ENCODE measurements at regions not wholly inside any gene's neighbourhood (a gene's known extent, or its start where the extent isn't known, plus 50 kb on each side); places are given as distances from the start of the nearest gene placed in this dataset.

GRCh38 chr2:60251247-60251646 lies 302.2 kb downstream of the BCL11A start:
- no peaks in the 10 kb centered on the region for H3K9me3 ChIP-seq (ENCODE audit: control insufficient read depth, low read length)
- H3K4me1 ChIP-seq (ENCODE audit: control insufficient read depth, insufficient read depth, low read length): no peaks in the 10 kb centered on the region
- H3K27ac ChIP-seq (ENCODE audit: low read depth, low read length): no peak overlapping the region
- H3K27ac Mint-ChIP-seq: no peak overlapping the region
- H3K4me1 Mint-ChIP-seq: no peaks in the 10 kb centered on the region
- H3K36me3 Mint-ChIP-seq (ENCODE audit: low read depth): no peaks in the 10 kb centered on the region
- TF ChIP-seq CTCF (conservative IDR thresholded peaks at IDR 0.05): no peak
- no peaks in the 10 kb centered on the region for H3K36me3 ChIP-seq (ENCODE audit: control insufficient read depth, insufficient read depth, low read length)
- no peak overlapping the region for H3K9ac ChIP-seq (ENCODE audit: extremely low read depth, low read length, poor library complexity, severe bottlenecking)
- no peaks in the 10 kb centered on the region for H3K9me3 Mint-ChIP-seq
- H3K27me3 Mint-ChIP-seq (ENCODE audit: insufficient read depth): no peaks in the 10 kb centered on the region
- no peak overlapping the region for H3K4me3 Mint-ChIP-seq
- no peak overlapping the region for H3K4me3 ChIP-seq (ENCODE audit: low read length)
- no peak for DNase-seq
- H3K27me3 ChIP-seq (ENCODE audit: control insufficient read depth, insufficient read depth, low read length, poor library complexity, severe bottlenecking): no peaks in the 10 kb centered on the region

- DNase-seq: no peak
- WGBS, 2 experiments (ENCODE audit: insufficient coverage in 1 of 2, insufficient read length in 1 of 2): 90 to 94% methylated on average over 4 to 5 of the region's 5 CpGs
- Mint-ChIP-seq H3K36me3 (ENCODE audit: low read depth) (no peaks in the 10 kb centered on the region), H3K27ac (no peak overlapping the region), H3K9me3 (no peaks in the 10 kb centered on the region), H3K4me1 (no peaks in the 10 kb centered on the region), H3K4me3 (no peak overlapping the region), H3K27me3 (ENCODE audit: insufficient read depth) (no peaks in the 10 kb centered on the region)
- Histone ChIP-seq H3K4me1 (ENCODE audit: control insufficient read depth, insufficient read depth, low read length) (no peaks in the 10 kb centered on the region), H3K27ac (ENCODE audit: low read depth, low read length) (no peak overlapping the region), H3K9me3 (ENCODE audit: control insufficient read depth, low read length) (no peaks in the 10 kb centered on the region), H3K27me3 (ENCODE audit: control insufficient read depth, insufficient read depth, low read length, poor library complexity, severe bottlenecking) (no peaks in the 10 kb centered on the region), H3K9ac (ENCODE audit: extremely low read depth, low read length, poor library complexity, severe bottlenecking) (no peak overlapping the region), H3K4me3 (ENCODE audit: low read length) (no peak overlapping the region), H3K36me3 (ENCODE audit: control insufficient read depth, insufficient read depth, low read length) (no peaks in the 10 kb centered on the region)
- TF ChIP-seq CTCF (conservative IDR thresholded peaks at IDR 0.05): no peak
These were observed 303.6 kb downstream of the BCL11A start for GRCh38 chr2:60249879-60250278.

- DNase-seq: peak; percentile 53
- H3K27ac Mint-ChIP-seq: no peak overlapping the region
These were observed 306.0 kb downstream of the BCL11A start for GRCh38 chr2:60247471-60247870.

More at GRCh38 chr2:60247471-60247870, 306.0 kb downstream of the BCL11A start:
- Mint-ChIP-seq H3K27me3 (ENCODE audit: insufficient read depth) (no peaks in the 10 kb centered on the region), H3K4me1 (no peaks in the 10 kb centered on the region), H3K4me3 (no peak overlapping the region), H3K36me3 (ENCODE audit: low read depth) (no peaks in the 10 kb centered on the region), H3K9me3 (no peaks in the 10 kb centered on the region)
- no peaks in the 10 kb centered on the region for H3K27me3 ChIP-seq (ENCODE audit: control insufficient read depth, insufficient read depth, low read length, poor library complexity, severe bottlenecking)
- H3K27ac ChIP-seq (ENCODE audit: low read depth, low read length): no peak overlapping the region
- H3K4me3 ChIP-seq (ENCODE audit: low read length): no peak overlapping the region
- no peaks in the 10 kb centered on the region for H3K4me1 ChIP-seq (ENCODE audit: control insufficient read depth, insufficient read depth, low read length)
- no peaks in the 10 kb centered on the region for H3K9me3 ChIP-seq (ENCODE audit: control insufficient read depth, low read length)
- WGBS, 2 experiments (ENCODE audit: insufficient coverage in 1 of 2, insufficient read length in 1 of 2): 54 to 75% methylated on average over 7 to 9 of the region's 9 CpGs
- no peak overlapping the region for H3K9ac ChIP-seq (ENCODE audit: extremely low read depth, low read length, poor library complexity, severe bottlenecking)
- TF ChIP-seq CTCF (conservative IDR thresholded peaks at IDR 0.05): no peak
- H3K36me3 ChIP-seq (ENCODE audit: control insufficient read depth, insufficient read depth, low read length): no peaks in the 10 kb centered on the region

Data from endodermal cell (in vitro differentiated cells).